ENCODE measurements at regions not wholly inside any gene's neighbourhood (a gene's known extent, or its start where the extent isn't known, plus 50 kb on each side); places are given as distances from the start of the nearest gene placed in this dataset.

DNA sequence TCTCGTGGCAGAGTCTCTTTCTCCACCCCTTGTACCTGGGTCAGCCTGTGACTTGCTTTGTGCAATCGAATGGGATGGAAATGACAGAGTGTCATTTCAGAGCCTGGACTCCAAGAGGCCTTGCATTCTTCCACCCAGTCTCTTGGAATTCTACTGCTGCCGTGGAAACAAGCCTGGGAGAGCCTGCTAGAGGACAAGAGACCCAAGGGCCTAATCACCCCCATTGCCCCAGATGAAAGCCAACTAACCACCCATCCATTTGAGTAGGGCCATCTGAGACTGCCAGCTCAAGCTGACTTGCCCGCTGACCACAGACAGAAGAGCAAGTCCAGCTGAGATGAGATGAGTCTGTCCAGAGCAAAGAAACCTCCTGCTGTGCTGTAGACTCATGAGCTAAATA lies 201.6 kb downstream of the PTPRU start:
- no peak overlapping the region for H3K4me3 ChIP-seq (ENCODE audit: low read depth, low read length)
- TF ChIP-seq, protein P1, sequence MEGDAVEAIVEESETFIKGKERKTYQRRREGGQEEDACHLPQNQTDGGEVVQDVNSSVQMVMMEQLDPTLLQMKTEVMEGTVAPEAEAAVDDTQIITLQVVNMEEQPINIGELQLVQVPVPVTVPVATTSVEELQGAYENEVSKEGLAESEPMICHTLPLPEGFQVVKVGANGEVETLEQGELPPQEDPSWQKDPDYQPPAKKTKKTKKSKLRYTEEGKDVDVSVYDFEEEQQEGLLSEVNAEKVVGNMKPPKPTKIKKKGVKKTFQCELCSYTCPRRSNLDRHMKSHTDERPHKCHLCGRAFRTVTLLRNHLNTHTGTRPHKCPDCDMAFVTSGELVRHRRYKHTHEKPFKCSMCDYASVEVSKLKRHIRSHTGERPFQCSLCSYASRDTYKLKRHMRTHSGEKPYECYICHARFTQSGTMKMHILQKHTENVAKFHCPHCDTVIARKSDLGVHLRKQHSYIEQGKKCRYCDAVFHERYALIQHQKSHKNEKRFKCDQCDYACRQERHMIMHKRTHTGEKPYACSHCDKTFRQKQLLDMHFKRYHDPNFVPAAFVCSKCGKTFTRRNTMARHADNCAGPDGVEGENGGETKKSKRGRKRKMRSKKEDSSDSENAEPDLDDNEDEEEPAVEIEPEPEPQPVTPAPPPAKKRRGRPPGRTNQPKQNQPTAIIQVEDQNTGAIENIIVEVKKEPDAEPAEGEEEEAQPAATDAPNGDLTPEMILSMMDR (conservative IDR thresholded peaks at IDR 0.05; ENCODE audit: low read depth, low read length): no peak
- no peak for DNase-seq (ENCODE audit: low read depth)

DNA sequence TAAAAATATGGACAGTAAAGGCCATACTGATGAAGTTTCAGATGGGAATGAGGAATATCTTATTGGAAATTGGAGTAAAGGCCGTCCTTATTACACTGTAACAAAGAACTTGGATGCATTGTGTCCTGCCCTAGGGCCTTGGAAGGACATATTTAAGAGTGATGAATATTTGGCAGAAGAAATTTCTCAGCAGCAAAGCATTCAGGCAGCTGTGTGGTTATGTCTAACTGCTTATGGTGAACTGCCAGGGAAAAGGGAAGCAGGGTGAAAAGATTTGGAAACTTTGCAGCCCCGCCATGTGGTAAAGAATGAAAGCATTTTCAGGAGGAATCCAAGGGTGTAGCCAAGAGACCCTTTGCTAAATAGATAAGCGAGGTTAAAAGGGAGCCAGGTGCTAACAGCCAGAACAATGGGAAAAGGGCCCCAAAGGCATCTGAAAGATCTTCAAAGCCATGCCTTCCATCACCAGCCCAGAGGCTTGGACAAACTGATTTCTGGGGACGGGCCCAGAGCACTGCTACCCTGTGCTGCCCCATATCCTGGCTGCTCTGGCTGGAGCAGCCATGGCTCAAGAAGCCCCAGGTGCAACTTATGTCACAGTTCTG lies 200.0 kb downstream of the PTPRU start:
- TF ChIP-seq, protein P1 (conservative IDR thresholded peaks at IDR 0.05; ENCODE audit: low read depth, low read length): no peak
- no peak overlapping the region for H3K4me3 ChIP-seq (ENCODE audit: low read depth, low read length)

DNA sequence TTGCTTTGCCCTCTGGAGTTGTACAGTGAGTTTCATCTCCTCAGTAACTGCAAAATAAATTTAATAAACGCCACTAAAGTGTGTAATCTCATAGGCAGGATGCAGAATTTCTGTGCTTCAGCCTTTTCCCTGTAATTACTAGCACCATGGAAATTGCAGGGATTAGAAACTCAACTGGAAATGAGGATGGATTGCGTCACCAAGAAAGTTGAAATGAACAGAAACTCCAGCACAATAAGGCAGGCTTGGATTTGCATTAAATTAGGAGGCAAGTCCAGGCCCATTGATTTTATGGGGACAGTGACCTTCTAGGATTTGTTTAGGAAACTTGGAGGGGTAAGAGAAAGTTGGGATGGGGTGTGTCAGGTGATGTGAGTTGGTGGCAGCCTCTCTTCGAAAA lies 197.5 kb downstream of the PTPRU start:
- TF ChIP-seq, protein P1 (conservative IDR thresholded peaks at IDR 0.05; ENCODE audit: low read depth, low read length): no peak
- no peak for DNase-seq (ENCODE audit: low read depth)
- H3K4me3 ChIP-seq (ENCODE audit: low read depth, low read length): no peak overlapping the region

More for the DNA sequence above, 200.0 kb downstream of the PTPRU start:
- DNase-seq (ENCODE audit: low read depth): no peak

DNA sequence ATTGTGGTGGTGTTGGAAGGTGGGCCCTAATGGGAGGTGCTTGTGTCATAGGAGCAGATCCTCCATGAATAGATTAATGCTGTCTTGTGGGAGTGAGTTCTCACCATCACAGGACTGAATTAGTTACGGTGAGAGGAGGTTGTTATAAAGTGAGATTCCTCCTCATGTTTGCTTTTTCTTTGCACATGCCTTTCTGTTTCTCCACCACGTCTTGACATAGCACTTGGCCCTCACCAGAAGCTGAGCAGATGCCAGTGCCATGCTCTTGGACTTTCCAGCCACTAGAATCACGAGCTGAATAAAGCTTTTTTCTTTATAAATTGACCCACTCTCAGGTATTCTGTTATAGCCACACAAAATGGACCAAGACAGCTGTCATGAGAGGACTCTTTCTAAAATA lies 194.8 kb downstream of the PTPRU start:
- H3K4me3 ChIP-seq (ENCODE audit: low read depth, low read length): no peak overlapping the region
- TF ChIP-seq, protein P1 (conservative IDR thresholded peaks at IDR 0.05; ENCODE audit: low read depth, low read length): no peak
- no peak for DNase-seq (ENCODE audit: low read depth)

DNA sequence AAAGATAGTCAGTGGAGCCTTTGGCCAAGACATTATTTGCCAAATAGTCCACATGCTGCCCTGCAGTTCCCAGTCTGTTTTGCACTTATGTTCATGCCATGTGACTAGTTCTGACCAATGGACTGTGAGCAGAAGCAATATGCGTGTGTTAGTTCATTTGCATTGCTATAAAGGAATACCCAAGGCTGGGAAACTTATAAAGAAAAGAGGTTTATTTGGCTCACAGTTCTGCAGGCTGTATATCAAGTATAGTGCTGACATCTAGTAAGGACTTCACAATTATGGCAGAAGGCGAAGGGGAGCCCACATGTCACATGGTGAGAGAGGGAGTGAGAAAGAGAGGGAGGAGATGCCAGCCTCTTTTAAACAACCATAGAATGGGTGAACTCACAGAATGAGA lies 193.3 kb downstream of the PTPRU start:
- DNase-seq (ENCODE audit: low read depth): no peak
- TF ChIP-seq, protein P1 (conservative IDR thresholded peaks at IDR 0.05; ENCODE audit: low read depth, low read length): no peak
- H3K4me3 ChIP-seq (ENCODE audit: low read depth, low read length): no peak overlapping the region

DNA sequence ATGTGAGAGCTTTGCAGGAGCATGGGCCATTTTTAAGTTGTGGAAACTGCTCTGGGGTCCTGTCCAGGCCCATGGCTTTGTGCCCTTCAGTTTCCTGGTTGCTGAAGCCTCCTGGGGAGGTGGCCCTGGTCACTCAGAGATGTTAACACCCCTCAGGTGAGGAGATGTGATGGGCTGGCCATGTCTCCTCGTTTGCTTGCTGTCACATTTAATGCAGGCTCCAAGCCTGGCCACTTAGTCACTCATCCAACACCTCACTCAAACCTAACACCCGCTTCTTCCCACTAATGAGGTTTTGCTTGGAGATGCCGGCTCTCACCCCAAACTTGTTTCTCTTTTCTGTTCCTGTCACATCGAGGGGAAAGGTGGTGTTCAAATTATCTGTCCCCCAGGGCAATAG lies 192.7 kb downstream of the PTPRU start:
- TF ChIP-seq, protein P1 (conservative IDR thresholded peaks at IDR 0.05; ENCODE audit: low read depth, low read length): no peak
- no peak for DNase-seq (ENCODE audit: low read depth)
- no peak overlapping the region for H3K4me3 ChIP-seq (ENCODE audit: low read depth, low read length)

DNA sequence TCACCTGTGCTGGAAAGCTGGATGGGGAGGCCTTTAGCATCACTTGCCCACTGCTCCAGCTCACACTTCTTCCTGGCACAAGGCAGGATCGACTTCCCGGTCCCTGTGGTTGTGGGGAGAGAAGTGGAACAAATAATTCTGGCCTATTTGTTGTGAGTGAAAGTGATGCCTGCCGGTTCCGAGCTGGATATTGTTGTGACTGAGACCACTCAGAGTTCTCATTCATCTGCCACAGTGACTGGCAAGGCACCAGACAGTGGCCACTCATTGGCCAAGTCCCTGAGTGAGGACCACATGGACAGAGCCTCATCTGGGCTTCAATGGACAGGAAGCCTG lies 191.9 kb downstream of the PTPRU start:
- no peak overlapping the region for H3K4me3 ChIP-seq (ENCODE audit: low read depth, low read length)
- TF ChIP-seq, protein P1 (conservative IDR thresholded peaks at IDR 0.05; ENCODE audit: low read depth, low read length): no peak
- DNase-seq (ENCODE audit: low read depth): no peak

All from epithelial cell of proximal tubule (primary cell).